ENCODE measurements at regions not wholly inside any gene's neighbourhood (a gene's known extent, or its start where the extent isn't known, plus 50 kb on each side); places are given as distances from the start of the nearest gene placed in this dataset.
A peak's percentile ranks its signal among the peaks of the same experiment; 100 is the strongest.
"Not testable (repeated sequence)": the region's sequence is repeated elsewhere in the genome, so short reads cannot be mapped to it uniquely, and the experiment has no call there.

GRCh38 chr6:110558575-110558974 is 82.2 kb upstream of the SLC22A16 start:
- no peak for DNase-seq (ENCODE audit: low spot score)

- no peak for DNase-seq (ENCODE audit: low spot score)
Observed at GRCh38 chr6:110557199-110557598, 80.8 kb upstream of the SLC22A16 start.

- DNase-seq (ENCODE audit: low spot score): no peak
Observed at GRCh38 chr6:110556317-110557110, 80.1 kb upstream of the SLC22A16 start.

GRCh38 chr6:110554966-110555460 is 78.6 kb upstream of the SLC22A16 start:
- DNase-seq (ENCODE audit: low spot score): no peak

- no peak for DNase-seq (ENCODE audit: low spot score)
Observed at GRCh38 chr6:110554441-110554840, 78.0 kb upstream of the SLC22A16 start.

GRCh38 chr6:110552901-110553641 is 76.7 kb upstream of the SLC22A16 start:
- DNase-seq (ENCODE audit: low spot score): no peak

- no peak for DNase-seq (ENCODE audit: low spot score)
Observed at GRCh38 chr6:110552076-110552475, 75.7 kb upstream of the SLC22A16 start.

GRCh38 chr6:110551088-110551487 is 74.7 kb upstream of the SLC22A16 start:
- no peak for DNase-seq (ENCODE audit: low spot score)

GRCh38 chr6:110550353-110550752 is 73.9 kb upstream of the SLC22A16 start:
- no peak for DNase-seq (ENCODE audit: low spot score)

GRCh38 chr6:110549277-110549676 is 72.9 kb upstream of the SLC22A16 start:
- no peak for DNase-seq (ENCODE audit: low spot score)

- no peak for DNase-seq (ENCODE audit: low spot score)
Observed at GRCh38 chr6:110548110-110548847, 71.9 kb upstream of the SLC22A16 start.

GRCh38 chr6:110547266-110547964 is 71.0 kb upstream of the SLC22A16 start:
- DNase-seq (ENCODE audit: low spot score): no peak

GRCh38 chr6:110545081-110545872 is 68.9 kb upstream of the SLC22A16 start:
- DNase-seq (ENCODE audit: low spot score): no peak

- no peak for DNase-seq (ENCODE audit: low spot score)
Observed at GRCh38 chr6:110544472-110544871, 68.1 kb upstream of the SLC22A16 start.

- no peak for DNase-seq (ENCODE audit: low spot score)
Observed at GRCh38 chr6:110543106-110543505, 66.7 kb upstream of the SLC22A16 start.

GRCh38 chr6:110542311-110543024 is 66.1 kb upstream of the SLC22A16 start:
- peak; percentile 16 for DNase-seq (ENCODE audit: low spot score)

GRCh38 chr6:110541701-110542309 is 65.4 kb upstream of the SLC22A16 start:
- DNase-seq (ENCODE audit: low spot score): no peak

GRCh38 chr6:110539277-110540019 is 63.0 kb upstream of the SLC22A16 start:
- DNase-seq (ENCODE audit: low spot score): not testable (repeated sequence)
